Muscle of leg (tissue), 3 donors: ENCODE measurements at regions not wholly inside any gene's neighbourhood (a gene's known extent, or its start where the extent isn't known, plus 50 kb on each side); places are given as distances from the start of the nearest gene placed in this dataset.
A peak's percentile ranks its signal among the peaks of the same experiment; 100 is the strongest.

Experiments
- DNase-seq: peaks from one replicate; pipeline ENCODE4 v3.0.0; 2013
- H3K27ac ChIP-seq: one replicate; pipeline ENCODE4 v1.5.1; 2013; ENCODE audit warnings: mild to moderate bottlenecking, low read length, control low read depth
- H3K27me3 ChIP-seq: one replicate; pipeline ENCODE4 v1.6.1; 2013; ENCODE audit warnings: low read length; ENCODE audit not compliant: control insufficient read depth, insufficient read depth
- H3K36me3 ChIP-seq: one replicate; pipeline ENCODE4 v1.6.1; 2013; ENCODE audit warnings: low read length; ENCODE audit not compliant: control insufficient read depth, insufficient read depth
- H3K4me1 ChIP-seq: one replicate; pipeline ENCODE4 v1.6.1; 2013; ENCODE audit warnings: low read length; ENCODE audit not compliant: control insufficient read depth, insufficient read depth
- H3K4me3 ChIP-seq: one replicate; pipeline ENCODE4 v1.5.1; 2013; ENCODE audit warnings: low read length, control low read depth
- H3K9me3 ChIP-seq: replicated peaks from 2 replicates; pipeline ENCODE4 v1.6.1; 2013; ENCODE audit warnings: low read depth, low read length; ENCODE audit not compliant: control insufficient read depth
- WGBS: methylation state at CpG from one replicate; pipeline ENCODE4 v1.1.5; 2013; ENCODE audit warnings: missing lambda C conversion rate; ENCODE audit not compliant: insufficient coverage; 5-methylcytosine and 5-hydroxymethylcytosine counted together

GRCh38 chr6:74860456-74860855 lies 345.4 kb downstream of the COL12A1 start:
- Histone ChIP-seq H3K4me1 (no peaks in the 10 kb centered on the region), H3K9me3 (no peaks in the 10 kb centered on the region), H3K27ac (no peak overlapping the region), H3K27me3 (no peaks in the 10 kb centered on the region), H3K36me3 (no peaks in the 10 kb centered on the region), H3K4me3 (no peak overlapping the region)
- DNase-seq, result no peak

GRCh38 chr6:74857157-74857556 lies 348.7 kb downstream of the COL12A1 start:
- Histone ChIP-seq H3K4me1 (no peaks in the 10 kb centered on the region), H3K4me3 (no peak overlapping the region), H3K9me3 (no peaks in the 10 kb centered on the region), H3K27me3 (no peaks in the 10 kb centered on the region), H3K36me3 (no peaks in the 10 kb centered on the region), H3K27ac (no peak overlapping the region)
- no peak for DNase-seq
- WGBS, result 100% methylated on average over 2 of the region's 3 CpGs

- H3K36me3 ChIP-seq, result no peaks in the 10 kb centered on the region
- H3K27ac ChIP-seq, result no peak overlapping the region
- H3K4me1 ChIP-seq, result no peaks in the 10 kb centered on the region
- no peaks in the 10 kb centered on the region for H3K9me3 ChIP-seq
- no peaks in the 10 kb centered on the region for H3K27me3 ChIP-seq
- peak; percentile 57 for DNase-seq
- no peak overlapping the region for H3K4me3 ChIP-seq
Observed at GRCh38 chr6:74853991-74854390, 351.9 kb downstream of the COL12A1 start.

- H3K4me1 ChIP-seq, result no peaks in the 10 kb centered on the region
- whole genome bisulfite sequencing, result no CpG with 5 or more reads among the region's 2 CpGs
- H3K4me3 ChIP-seq, result no peak overlapping the region
- H3K36me3 ChIP-seq, result no peaks in the 10 kb centered on the region
- H3K27me3 ChIP-seq, result no peaks in the 10 kb centered on the region
- no peak overlapping the region for H3K27ac ChIP-seq
- no peaks in the 10 kb centered on the region for H3K9me3 ChIP-seq
- peak; percentile 49 for DNase-seq
Observed at GRCh38 chr6:74851596-74851995, 354.3 kb downstream of the COL12A1 start.

GRCh38 chr6:74840953-74841352 lies 364.9 kb downstream of the COL12A1 start:
- H3K36me3 ChIP-seq, result no peaks in the 10 kb centered on the region

GRCh38 chr6:74834967-74835366 lies 370.9 kb downstream of the COL12A1 start:
- peak; percentile 74 for DNase-seq
- WGBS, result no CpG with 5 or more reads among the region's 1 CpG
- Histone ChIP-seq H3K9me3 (no peaks in the 10 kb centered on the region), H3K36me3 (no peaks in the 10 kb centered on the region), H3K27me3 (no peaks in the 10 kb centered on the region), H3K4me3 (no peak overlapping the region), H3K27ac (no peak overlapping the region), H3K4me1 (no peaks in the 10 kb centered on the region)

More at GRCh38 chr6:74840953-74841352, 364.9 kb downstream of the COL12A1 start:
- Histone ChIP-seq H3K27me3 (no peaks in the 10 kb centered on the region), H3K27ac (no peak overlapping the region), H3K4me1 (no peaks in the 10 kb centered on the region), H3K4me3 (no peak overlapping the region), H3K9me3 (no peaks in the 10 kb centered on the region)
- no peak for DNase-seq
- no CpG with 5 or more reads among the region's 3 CpGs for WGBS

- DNase-seq, result peak; percentile 92
- peak overlapping the region; percentile 75 for H3K27ac ChIP-seq
Observed at GRCh38 chr6:74826263-74826662, 379.6 kb downstream of the COL12A1 start.

GRCh38 chr6:74814440-74814839 lies 391.4 kb downstream of the COL12A1 start:
- no peaks in the 10 kb centered on the region for H3K36me3 ChIP-seq
- H3K27ac ChIP-seq, result no peak overlapping the region
- no peak for DNase-seq
- no peak overlapping the region for H3K4me3 ChIP-seq
- 67% methylated on average over 3 of the region's 4 CpGs for WGBS
- no peaks in the 10 kb centered on the region for H3K27me3 ChIP-seq
- no peaks in the 10 kb centered on the region for H3K4me1 ChIP-seq
- no peaks in the 10 kb centered on the region for H3K9me3 ChIP-seq

More at GRCh38 chr6:74826263-74826662, 379.6 kb downstream of the COL12A1 start:
- Histone ChIP-seq H3K9me3 (no peaks in the 10 kb centered on the region), H3K4me1 (no peaks in the 10 kb centered on the region), H3K27me3 (no peaks in the 10 kb centered on the region), H3K36me3 (no peaks in the 10 kb centered on the region), H3K4me3 (no peak overlapping the region)
- WGBS, result 20% methylated on average over 1 of the region's 6 CpGs

- H3K4me1 ChIP-seq, result no peaks in the 10 kb centered on the region
- no peaks in the 10 kb centered on the region for H3K27me3 ChIP-seq
- H3K9me3 ChIP-seq, result no peaks in the 10 kb centered on the region
- no peak overlapping the region for H3K4me3 ChIP-seq
- DNase-seq, result no peak
- WGBS, result no CpG with 5 or more reads among the region's 2 CpGs
- no peaks in the 10 kb centered on the region for H3K36me3 ChIP-seq
- H3K27ac ChIP-seq, result no peak overlapping the region
Observed at GRCh38 chr6:74807674-74808073, 398.2 kb downstream of the COL12A1 start.

- no peaks in the 10 kb centered on the region for H3K27me3 ChIP-seq
- 53% methylated on average over 2 of the region's 5 CpGs for WGBS
- no peaks in the 10 kb centered on the region for H3K4me1 ChIP-seq
- H3K9me3 ChIP-seq, result peaks cover 2% of the 10 kb centered on the region
- peak overlapping the region; percentile 43 for H3K27ac ChIP-seq
- no peak overlapping the region for H3K4me3 ChIP-seq
- peak; percentile 89 for DNase-seq
- H3K36me3 ChIP-seq, result no peaks in the 10 kb centered on the region
Observed at GRCh38 chr6:74805916-74806696, 399.7 kb downstream of the COL12A1 start.

- no peak overlapping the region for H3K4me3 ChIP-seq
- H3K27me3 ChIP-seq, result no peaks in the 10 kb centered on the region
- peaks cover 8% of the 10 kb centered on the region for H3K9me3 ChIP-seq
- WGBS, result no CpG with 5 or more reads among the region's 1 CpG
- no peak for DNase-seq
- H3K36me3 ChIP-seq, result no peaks in the 10 kb centered on the region
- H3K4me1 ChIP-seq, result no peaks in the 10 kb centered on the region
- no peak overlapping the region for H3K27ac ChIP-seq
Observed at GRCh38 chr6:74798302-74798701, 407.6 kb downstream of the COL12A1 start.
